ENCODE measurements at regions not wholly inside any gene's neighbourhood (a gene's known extent, or its start where the extent isn't known, plus 50 kb on each side); places are given as distances from the start of the nearest gene placed in this dataset.

- DNase-seq, result no peak
Observed at GRCh38 chr9:87824216-87824875, 58.3 kb upstream of the SPATA31E1 start.

DNA sequence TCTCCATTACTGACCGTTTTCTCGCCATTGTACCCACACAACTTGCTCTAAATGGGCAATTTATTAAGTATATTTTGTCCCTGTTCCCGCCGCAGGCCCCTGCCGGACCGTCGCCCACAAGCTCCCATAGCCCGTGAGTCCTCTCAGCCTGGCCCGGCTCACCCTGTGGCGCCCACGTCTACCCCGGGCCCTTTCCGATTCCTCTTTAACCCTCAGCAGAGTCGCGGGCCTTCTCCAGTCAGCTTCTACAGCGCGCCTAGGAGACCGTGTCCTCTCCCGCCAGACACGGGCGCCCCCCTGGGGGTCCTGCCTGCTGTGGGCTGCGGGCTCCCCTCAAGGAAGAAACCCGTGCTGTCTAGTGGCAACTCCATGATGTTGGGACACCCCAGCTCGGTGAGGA is 57.8 kb upstream of the SPATA31E1 start:
- no peak for DNase-seq

GRCh38 chr9:87826331-87826730 is 56.3 kb upstream of the SPATA31E1 start:
- no peak for DNase-seq

DNA sequence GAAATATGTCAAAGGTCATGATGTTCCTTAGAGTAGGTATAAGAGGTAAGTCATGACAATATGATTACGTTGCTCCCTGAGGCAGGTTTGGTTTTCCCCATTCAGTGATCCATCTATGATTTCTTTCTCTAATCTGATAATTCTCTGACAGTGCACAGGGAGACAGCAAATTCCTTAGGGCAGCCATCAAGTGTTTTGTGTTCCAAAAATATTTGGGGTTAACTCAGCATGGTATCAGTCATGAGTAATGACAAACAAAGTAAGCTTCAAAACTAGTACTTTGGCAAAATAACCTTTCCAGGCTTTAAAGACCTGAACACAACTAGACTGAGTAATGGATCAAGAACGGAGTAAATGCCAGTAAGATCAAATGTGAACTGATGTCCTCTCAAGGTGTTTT is 55.3 kb upstream of the SPATA31E1 start:
- DNase-seq, result no peak

DNA sequence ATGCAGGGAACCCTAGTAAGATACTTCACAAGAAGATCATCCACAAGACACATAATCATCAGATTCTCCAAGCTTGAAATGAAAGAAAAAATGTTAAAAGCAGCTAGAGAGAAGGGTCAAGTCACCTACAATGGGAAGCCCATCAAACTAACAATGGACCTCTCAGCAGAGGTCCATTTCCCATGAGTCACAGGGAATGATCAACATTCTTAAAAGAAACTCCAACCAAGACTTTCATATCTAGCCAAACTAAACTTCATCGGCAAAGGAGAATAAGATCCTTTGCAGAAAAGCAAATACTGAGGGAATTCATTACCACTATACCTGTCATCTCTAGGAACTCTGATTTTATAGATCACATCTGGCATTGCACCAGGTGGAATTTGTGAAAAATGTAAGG is 52.9 kb upstream of the SPATA31E1 start:
- no peak for DNase-seq

DNA sequence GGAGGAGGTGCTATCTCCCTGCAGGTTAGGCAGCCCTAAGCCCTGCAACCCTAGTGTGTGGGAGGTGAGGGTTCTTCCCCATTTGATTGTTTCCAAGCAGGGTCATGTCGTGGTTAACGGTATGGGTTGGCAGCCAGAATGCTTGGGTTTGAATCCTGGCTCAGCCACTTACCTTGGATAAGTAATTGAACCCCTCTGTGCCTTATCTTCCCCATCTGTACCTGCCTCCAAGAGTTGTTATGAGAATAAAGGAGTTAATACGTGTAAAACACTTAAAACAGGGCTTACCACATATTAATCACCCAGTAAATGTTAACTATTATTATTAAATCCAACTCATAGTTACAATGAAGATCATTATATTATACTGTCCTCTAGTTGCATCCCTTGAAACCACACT is 52.2 kb upstream of the SPATA31E1 start:
- DNase-seq, result no peak

- no peak for DNase-seq
Observed at GRCh38 chr9:87831159-87831558, 51.5 kb upstream of the SPATA31E1 start.

All from stimulated activated naive CD4-positive, alpha-beta T cell treated with Interleukin-2 at 50 U/mL for 16 hours (primary cell).